GM18499 (cell line): ENCODE measurements at regions not wholly inside any gene's neighbourhood (a gene's known extent, or its start where the extent isn't known, plus 50 kb on each side); places are given as distances from the start of the nearest gene placed in this dataset.
"Not testable (repeated sequence)": the region's sequence is repeated elsewhere in the genome, so short reads cannot be mapped to it uniquely, and the experiment has no call there.

Experiments
- ATAC-seq: cut with Tn5 transposase; IDR thresholded peaks from one replicate; pipeline ENCODE4 v1.9.1; 2021; ENCODE audit warnings: moderate number of reproducible peaks; ENCODE audit not compliant: insufficient read depth, unreplicated experiment

DNA sequence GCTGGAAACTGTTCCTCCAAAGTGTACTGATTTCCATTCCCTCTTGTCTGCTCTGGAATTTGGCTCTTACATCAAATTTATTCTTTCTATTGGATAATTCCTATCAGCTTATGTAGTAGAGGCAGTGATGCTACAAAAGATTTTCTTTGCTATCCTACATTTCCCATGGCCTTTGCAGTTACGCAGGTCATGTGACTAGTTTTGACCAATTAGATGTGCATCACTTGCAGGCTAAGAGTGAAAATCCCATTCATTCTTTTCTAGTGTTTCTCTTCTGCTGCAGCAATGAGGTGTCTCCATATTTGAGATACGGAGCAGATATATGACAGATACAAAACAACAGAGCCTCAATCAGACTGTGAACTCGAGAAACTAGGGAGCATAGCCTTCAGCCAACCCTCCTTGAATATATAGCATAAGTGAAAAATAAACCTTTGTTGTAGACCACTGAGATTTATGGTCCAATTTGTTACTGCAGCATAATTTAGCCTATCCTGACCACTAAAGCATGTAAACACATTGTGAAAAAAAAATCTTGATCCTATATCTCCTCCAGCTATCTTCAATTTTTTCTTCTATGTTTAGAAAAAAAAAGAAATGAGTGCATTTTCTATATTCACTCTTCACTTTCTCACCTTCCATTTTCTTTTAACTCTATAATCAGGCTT is 102.0 kb downstream of the HNMT start:
- no peak for ATAC-seq

DNA sequence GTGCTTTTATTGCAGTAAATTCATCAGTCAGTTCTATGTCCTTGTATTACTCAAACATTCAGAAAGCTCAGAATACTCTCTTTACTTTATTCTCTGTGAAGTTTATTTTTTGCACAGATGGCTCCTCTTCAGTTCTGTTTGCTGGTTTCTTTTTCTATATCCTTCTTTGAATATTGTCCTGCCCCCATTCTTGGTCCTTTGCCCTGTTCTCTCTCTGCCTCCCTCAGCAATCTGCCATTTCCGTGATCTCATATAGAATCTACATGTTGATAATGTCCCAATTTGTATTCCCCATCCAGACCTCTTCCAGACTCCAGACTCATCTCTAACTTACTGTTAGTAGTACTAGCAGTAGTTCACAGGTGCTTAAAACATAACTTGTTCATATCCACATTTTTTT is 102.6 kb downstream of the HNMT start:
- ATAC-seq, result no peak

DNA sequence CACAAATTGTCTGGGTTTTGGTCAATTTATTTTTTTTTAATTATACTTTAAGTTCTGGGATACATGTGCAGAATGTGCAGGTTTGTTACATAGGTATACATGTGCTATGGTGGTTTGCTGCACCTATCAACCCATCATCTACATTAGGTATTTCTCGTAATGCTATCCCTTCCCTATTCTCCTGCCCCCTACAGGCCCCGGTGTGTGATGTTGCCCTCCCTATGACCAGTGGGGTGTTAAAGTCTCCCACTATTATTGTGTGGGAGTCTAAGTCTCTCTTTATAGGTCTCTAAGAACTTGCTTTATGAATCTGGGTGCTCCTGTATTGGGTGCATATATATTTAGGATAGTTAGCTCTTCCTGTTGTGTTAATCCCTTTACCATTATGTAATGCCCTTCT is 104.4 kb downstream of the HNMT start:
- not testable (repeated sequence) for ATAC-seq

DNA sequence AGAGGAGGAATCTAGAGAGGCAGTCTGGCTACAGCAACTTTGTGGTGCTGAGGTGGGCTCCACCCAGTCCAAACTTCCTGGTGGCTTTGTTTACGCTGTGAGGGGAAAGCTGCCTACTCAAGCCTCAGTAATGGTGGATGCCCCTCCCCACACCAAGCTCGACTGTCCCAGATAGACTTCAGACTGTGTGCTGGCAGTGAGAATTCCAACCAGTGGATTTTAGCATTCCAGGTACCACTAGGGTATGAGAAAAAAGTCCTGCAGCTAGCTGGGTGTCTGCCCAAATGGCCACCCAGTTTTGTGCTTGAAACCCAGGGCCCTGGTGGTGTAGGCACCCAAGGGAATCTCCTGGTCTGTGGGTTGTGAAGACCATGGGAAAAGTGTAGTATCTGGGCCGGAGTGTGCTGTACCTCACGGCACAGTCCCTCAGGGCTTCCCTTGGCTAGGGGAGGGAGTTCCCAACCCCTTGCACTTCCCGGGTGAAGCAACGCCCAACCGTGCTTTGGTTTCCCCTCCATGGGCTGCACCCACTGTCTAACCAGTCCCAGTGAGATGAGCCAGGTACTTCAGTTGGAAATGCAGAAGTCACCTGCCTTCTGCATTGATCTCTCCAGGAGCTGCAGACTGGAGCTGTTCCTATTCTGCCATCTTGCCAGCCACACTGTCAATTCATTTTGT is 106.9 kb downstream of the HNMT start:
- ATAC-seq, result not testable (repeated sequence)

DNA sequence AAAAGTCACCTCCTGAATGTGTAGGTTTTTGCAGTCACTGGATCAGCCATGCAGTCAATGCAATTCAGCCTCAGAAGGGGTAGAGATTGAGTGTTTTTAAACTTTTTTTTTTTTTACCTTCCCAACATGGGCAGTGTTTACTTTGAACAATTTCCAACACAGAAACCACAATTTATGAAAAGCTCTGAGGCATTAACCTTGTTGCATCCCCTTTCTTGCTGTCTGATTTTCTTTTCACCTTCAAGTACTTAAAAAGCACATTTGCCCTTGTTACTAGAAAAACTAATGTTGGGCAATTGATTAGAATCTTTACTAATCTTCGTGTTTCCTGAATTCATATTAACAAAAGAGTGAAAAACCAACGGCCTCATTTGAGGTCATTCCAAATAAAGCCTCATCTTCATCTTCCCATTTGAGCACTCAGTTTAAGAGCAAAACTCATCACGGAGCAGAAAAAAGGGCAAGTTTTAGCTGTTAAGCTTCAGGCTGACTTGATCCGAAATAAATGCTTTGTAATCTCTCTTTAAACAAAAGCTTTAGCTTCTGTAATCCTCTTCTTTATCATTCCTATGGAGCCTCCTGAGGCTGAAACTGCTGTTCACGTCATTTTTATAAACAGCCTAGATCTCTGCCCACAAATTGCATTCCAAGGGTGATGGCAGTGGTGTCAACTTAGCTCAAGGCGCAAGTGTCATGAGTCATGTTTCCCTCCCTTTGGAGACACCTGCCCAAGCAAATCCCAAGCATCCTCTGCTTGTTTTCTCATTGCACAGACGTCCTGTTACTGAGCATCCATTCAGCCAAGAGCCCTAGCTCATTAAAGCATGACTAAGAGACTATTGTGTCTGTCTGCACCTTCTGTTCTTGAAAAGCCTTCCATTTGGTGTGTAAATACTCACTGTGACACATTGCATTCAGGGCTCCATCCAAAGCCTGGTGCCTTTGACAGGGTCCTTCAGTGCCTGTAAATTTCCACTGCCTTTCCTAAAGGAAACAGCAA is 107.7 kb downstream of the HNMT start:
- ATAC-seq, result no peak

DNA sequence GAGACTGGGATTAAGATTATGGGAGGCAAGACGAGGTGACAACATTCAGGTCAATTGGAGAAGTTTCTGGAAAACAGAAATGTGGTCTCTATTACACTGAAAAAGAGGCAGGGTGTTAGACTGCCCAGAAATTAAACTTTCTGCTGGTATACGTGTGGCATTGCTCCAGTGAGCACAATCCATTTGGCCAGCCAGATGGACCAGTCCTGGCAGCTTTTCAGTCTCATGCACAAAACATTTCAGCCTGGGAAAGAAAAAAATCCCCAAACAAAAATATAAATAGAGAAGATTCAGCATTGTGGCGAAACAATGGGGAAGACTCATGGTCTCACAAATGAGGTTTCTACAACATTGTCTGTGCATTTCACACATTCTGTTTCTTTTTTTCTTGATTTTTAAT is 113.9 kb downstream of the HNMT start:
- no peak for ATAC-seq

DNA sequence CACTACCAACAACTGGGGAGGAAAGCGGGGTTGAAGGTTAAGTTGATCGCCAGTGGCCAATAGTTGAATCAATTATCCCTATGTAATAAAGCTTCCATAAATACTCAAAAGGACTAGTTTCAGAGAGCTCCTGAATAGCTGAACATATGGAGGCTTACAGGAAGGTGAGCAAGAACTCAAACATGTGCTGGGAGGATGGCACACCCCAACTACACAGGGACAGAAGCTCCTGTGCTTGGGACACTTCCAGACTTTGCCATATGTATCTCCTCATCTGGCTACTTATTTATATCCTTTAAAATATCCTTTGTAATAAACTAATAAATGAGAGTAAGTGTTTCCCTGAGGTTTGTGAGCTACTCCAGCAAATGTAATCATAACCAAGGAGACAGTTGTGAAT is 115.7 kb downstream of the HNMT start:
- no peak for ATAC-seq

DNA sequence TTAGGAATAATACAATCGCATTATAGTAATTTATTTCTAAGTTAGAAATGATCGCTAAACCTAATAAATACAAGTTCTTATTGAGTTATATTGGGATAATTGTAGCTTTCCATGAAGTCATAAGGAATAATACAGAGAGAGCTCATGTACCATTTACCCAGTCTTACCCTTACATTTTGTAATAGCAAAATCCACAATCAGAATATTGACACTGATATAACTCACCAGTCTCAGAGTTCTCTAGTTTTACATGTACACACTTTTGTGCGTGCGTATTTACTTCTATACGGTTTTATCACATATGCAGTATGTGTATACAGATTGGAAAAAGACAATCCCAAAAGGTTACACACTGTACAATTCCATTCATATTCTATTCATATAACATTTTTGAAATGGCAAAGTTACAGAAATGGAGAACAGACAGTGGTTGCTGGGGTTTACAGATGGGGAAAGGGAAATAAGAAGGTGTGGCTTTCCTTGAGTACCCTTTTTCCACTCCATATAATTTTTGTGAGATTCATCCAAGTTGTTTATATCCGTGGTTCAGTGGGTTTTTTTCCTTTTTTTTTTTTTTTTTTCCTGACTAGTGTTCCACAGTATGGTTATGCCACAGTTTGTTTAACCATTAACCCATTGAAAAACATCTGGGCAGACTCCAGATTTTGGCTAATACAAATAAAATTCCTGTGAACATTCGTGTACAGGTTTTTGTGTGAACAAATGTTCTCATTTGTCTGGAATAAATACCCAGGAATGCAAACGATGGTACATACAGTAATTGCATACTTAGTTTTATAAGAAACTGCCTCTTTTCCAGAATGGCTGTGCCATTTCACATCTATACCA is 117.2 kb downstream of the HNMT start:
- ATAC-seq, result no peak

DNA sequence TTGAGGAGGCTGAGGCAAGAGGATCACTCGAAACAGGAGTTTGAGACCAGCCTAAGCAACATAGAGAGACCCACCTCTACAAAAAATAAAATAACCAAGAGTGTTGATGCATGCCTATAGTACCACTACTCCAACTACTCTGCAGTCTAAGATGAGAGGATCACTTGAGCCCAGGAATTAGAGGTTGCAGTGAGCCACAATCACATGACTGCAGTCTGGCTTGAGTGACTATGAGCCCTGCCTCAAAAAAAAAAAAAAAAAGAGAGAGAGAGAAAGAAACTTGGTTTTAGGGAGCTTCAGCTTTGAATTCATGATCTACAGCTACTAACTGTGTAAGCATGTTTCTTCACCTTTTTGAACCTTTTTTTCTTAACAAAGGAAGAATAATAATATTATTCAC is 119.9 kb downstream of the HNMT start:
- ATAC-seq, result no peak

DNA sequence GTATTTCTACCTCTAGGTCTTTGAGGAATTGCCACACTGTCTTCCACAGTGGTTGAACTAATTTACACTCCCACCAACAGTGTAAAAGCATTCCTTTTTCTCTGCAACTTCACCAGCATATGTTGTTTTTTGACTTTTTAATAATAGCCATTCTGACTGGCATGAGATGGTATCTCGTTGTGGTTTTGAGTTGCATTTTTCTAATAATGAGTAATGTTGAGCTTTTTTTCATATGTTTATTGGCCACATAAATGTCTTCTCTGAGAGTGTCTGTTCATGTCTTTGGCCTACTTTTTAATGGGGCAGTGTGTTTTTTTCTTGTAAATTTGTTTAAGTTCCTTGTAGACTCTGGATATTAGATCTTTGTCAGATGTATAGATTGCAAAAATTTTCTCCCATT is 121.2 kb downstream of the HNMT start:
- not testable (repeated sequence) for ATAC-seq

DNA sequence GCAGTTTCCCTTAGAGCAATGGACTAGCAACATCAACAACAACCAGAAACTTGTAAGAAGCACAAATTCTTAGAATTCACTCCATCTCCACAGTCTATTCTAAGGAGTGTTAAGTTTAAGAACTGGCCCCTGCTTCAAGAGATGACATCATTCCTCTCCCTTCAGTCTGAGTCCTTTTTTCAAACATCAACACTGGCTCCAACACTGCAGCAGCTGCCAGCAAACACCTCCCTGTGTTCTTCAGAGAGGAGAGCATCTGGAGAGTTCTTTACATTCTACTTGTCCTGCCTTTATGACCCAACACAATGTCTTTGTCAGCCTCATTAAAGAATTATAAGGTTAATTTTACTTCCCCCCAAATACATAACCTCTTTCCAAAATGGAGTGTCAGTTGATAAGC is 122.3 kb downstream of the HNMT start:
- no peak for ATAC-seq

DNA sequence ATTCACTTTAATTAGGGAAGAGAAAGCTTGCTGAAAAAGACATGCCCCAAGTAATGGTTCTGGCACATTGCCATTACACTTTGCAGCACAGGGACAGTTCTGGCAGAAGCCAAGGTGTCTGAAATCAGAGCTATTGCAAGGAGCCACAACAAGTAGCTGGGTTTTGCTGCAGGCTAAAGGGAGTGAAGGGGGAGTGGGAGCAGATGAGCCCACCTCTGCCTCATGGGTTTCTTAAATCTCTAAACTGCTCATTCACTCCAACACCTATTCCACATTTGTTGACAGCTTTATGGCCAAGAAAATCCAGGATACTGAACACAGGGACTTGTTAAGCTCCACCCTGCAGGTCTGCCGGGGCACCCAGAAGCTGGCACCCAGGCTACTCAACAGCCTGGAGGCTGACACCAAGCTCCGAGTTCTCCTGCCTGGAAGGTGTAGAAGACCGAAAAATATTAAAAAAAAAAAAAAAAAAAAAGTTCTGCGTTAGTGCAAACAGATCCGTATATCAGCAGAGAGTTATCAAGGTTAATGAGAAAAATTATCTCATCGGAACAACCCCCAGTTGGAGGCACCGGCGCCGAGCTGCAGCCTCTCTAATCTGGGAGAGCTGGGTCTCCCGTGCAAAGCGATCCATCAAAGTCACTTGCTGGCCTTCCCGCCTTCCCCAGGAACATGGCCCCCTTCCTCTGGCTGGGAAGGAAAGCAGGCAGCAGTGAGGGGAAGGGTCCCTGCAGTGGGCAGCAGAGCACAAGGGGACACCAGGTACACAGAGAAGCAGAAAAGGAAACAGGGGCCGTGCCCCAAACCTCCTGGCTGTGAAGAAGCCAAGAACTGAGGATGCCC is 123.7 kb downstream of the HNMT start:
- no peak for ATAC-seq

DNA sequence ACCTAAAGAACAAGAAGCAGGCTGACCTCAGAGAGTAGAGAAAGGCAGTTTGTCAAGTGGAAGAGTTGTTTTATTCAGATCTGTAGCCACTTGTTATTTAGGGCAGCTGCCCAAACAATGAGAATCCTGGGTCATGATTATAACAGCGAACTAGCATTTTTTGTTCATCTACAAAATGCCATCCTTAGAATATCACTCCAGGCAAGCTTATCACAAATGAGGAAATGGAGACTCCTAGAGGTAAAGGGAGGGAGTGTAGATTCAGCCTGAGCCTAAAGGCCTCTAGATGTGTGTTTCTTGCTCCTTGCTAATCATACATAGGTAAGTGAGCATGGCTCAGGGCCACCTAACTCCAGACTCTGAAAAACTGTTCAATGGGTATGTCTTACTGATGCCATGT is 126.1 kb downstream of the HNMT start:
- ATAC-seq, result peak; percentile 57

DNA sequence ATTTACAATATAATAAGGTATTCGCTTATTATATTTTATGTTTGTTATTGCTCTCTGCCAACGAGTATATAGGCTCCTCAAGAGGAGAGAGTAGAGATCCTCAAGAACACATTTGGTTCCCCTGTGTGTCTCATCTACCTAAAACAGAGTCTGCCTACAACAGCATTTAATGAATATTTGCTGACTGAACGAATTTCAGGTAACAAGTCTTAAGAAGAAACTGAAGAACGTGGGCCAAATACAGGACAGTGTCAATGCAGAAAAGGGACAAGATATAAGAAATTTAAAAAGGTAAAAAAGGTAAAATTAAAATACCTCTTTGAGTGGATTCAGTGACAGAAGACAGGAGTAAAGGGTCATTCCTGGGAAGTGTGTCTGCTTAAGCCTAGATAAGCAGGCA is 129.2 kb downstream of the HNMT start:
- ATAC-seq, result no peak

DNA sequence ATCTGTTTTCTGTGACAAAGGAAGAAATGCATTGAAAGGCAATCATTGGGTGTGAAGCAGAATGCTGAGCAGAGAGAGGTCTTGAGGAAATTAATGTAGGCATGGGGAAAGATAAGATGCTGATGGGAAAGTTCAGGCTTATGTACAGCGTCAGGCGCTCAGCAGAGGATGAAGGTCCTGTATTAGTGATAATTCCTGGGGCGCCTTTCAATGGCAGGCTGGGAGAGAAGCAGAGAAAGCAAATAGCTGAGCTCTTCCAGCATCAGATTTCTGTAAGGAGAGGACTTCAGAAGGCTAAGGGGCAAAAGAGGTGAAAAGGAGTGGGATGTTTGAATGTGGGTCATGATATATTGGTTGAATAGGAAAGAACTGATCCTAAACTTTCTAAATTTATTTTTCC is 129.8 kb downstream of the HNMT start:
- ATAC-seq, result no peak

DNA sequence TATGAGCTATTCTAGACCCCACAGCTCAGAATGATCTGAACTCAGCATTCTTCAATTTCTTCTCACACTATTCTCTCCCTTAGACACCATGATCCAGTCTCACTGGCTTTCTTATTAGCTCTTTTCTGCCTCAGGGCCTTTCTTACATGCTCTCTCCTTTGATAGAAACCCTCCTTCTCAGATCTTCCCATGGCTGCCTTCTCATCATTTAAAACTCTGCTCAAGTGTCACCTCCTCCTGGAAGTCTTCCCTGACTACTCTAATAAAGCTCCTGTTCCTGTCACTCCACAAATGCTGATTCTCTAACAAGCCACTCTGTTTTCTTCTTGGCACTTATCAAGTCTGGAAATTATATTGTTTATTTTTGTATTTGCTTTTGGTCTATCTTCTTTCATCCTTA is 131.1 kb downstream of the HNMT start:
- no peak for ATAC-seq

DNA sequence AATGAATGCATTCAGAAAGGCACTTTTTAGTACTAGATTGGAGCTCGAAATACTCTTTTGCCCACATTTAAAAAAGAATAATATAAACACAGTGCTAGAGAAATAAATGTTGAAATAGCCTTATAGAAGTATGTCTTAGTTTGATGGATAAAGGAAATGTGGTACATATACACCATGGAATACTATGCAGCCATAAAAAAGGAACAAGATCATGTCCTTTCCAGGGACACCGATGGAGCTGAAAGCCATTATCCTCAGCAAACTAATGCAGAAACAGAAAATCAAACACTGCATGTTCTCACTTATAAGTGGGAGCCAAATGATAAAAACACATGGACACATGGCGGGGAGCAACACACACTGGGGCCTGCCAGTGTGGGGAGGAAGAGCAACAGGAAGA is 135.0 kb downstream of the HNMT start:
- ATAC-seq, result not testable (repeated sequence)

DNA sequence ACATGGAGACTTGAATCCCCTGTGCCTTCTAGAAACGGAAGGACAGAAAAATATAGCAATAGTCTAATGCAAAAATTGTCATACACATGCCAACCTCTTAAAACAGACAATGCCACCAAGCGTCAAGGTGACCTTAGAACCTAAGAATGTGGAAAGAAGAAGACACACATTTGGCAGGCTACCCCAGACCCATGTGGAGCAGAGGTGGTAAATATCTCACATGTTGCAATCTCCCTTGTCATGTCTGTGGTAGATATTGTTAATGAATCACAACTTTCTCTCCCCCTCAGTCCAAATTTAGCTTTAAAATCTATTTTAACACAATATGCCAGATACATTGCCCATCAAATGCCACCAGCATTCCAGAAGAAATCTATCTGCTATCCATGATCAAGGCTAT is 137.4 kb downstream of the HNMT start:
- ATAC-seq, result no peak

DNA sequence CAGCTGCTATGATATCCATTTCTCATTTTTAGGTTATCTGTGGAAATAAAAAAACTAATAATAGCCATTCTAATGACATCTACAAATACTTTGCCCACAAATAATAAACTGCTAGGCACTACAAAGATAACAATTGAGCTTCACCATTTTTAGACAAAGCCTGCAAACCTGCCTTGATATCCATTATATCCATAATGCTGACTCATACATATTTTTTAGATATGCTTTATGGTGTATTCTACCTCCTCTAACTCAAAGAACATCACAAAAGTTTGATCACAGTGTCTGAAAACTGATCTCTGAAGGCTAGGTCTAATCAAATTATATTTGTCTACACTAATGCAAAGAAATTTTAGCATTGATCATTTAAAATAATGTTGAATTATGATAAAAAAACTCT is 138.4 kb downstream of the HNMT start:
- no peak for ATAC-seq
